H9 (cell line): ENCODE measurements at regions not wholly inside any gene's neighbourhood (a gene's known extent, or its start where the extent isn't known, plus 50 kb on each side); places are given as distances from the start of the nearest gene placed in this dataset.

ENCODE experiments used
- DNase-seq: peaks from one replicate; pipeline ENCODE4 v3.0.0-alpha.2; 2017
- H2AFZ ChIP-seq: one replicate; pipeline ENCODE4 v1.6.1; 2013; ENCODE audit warnings: mild to moderate bottlenecking, low read length, control low read depth, moderate library complexity
- H2AK5ac ChIP-seq: 2 replicates; pipeline ENCODE4 v1.6.1; 2013; ENCODE audit warnings: low read length, control low read depth, mixed read lengths; ENCODE audit not compliant: insufficient read length
- H2BK120ac ChIP-seq: one replicate; pipeline ENCODE4 v1.6.1; 2013; ENCODE audit warnings: low read depth, mild to moderate bottlenecking, low read length, control low read depth, inconsistent platforms; ENCODE audit not compliant: poor library complexity, severe bottlenecking
- H2BK12ac ChIP-seq: 2 replicates; pipeline ENCODE4 v1.6.1; 2013; ENCODE audit warnings: low read length, control low read depth, mixed read lengths, low read depth; ENCODE audit not compliant: insufficient read length
- H2BK15ac ChIP-seq: 2 replicates; pipeline ENCODE4 v1.6.1; 2013; ENCODE audit warnings: low read depth, low read length, control low read depth
- H2BK20ac ChIP-seq: one replicate; pipeline ENCODE4 v1.6.1; 2013; ENCODE audit warnings: low read depth, mild to moderate bottlenecking, low read length, control low read depth, inconsistent platforms; ENCODE audit not compliant: poor library complexity, severe bottlenecking
- H2BK5ac ChIP-seq: 2 replicates; pipeline ENCODE4 v1.6.1; 2013; ENCODE audit warnings: low read length, control low read depth, mixed read lengths; ENCODE audit not compliant: insufficient read length
- H3K14ac ChIP-seq: 2 replicates; pipeline ENCODE4 v1.6.1; 2013; ENCODE audit warnings: low read length, control low read depth; ENCODE audit not compliant: insufficient read depth
- H3K18ac ChIP-seq: 2 replicates; pipeline ENCODE4 v1.6.1; 2013; ENCODE audit warnings: low read depth, mild to moderate bottlenecking, mixed read lengths, low read length, control low read depth; ENCODE audit not compliant: insufficient read length
- H3K23ac ChIP-seq: 2 replicates; pipeline ENCODE4 v1.6.1; 2013; ENCODE audit warnings: low read length, control low read depth, mixed read lengths, low read depth; ENCODE audit not compliant: insufficient read length
- H3K23me2 ChIP-seq: 2 replicates; pipeline ENCODE4 v1.6.1; 2013; ENCODE audit warnings: low read depth, mild to moderate bottlenecking, mixed read lengths, low read length, control low read depth; ENCODE audit not compliant: insufficient read length, poor library complexity, severe bottlenecking
- H3K27ac ChIP-seq: 2 replicates; pipeline ENCODE4 v1.5.1; 2013; ENCODE audit warnings: low read length, control low read depth, mixed read lengths, low read depth; ENCODE audit not compliant: insufficient read length
- H3K27me3 ChIP-seq: 2 replicates; pipeline ENCODE4 v1.6.1; 2013; ENCODE audit warnings: low read length, control low read depth, inconsistent platforms; ENCODE audit not compliant: insufficient read depth
- H3K4ac ChIP-seq: 2 replicates; pipeline ENCODE4 v1.6.1; 2013; ENCODE audit warnings: low read depth, mild to moderate bottlenecking, control low read depth, inconsistent platforms, low read length, moderate library complexity
- H3K4me1 ChIP-seq: 2 replicates; pipeline ENCODE4 v1.6.1; 2013; ENCODE audit warnings: low read length, control low read depth, inconsistent platforms; ENCODE audit not compliant: insufficient read depth
- H3K4me2 ChIP-seq: 2 replicates; pipeline ENCODE4 v1.6.1; 2013; ENCODE audit warnings: low read length, control low read depth, mixed read lengths; ENCODE audit not compliant: insufficient read length, insufficient read depth
- H3K56ac ChIP-seq: 2 replicates; pipeline ENCODE4 v1.6.1; 2013; ENCODE audit warnings: low read depth, mild to moderate bottlenecking, mixed read lengths, low read length, control low read depth; ENCODE audit not compliant: insufficient read length
- H3K79me1 ChIP-seq: 2 replicates; pipeline ENCODE4 v1.6.1; 2013; ENCODE audit warnings: low read depth, mild to moderate bottlenecking, moderate library complexity, low read length, control low read depth, inconsistent platforms; ENCODE audit not compliant: insufficient read depth, poor library complexity, severe bottlenecking
- H3K79me2 ChIP-seq: 2 replicates; pipeline ENCODE4 v1.6.1; 2013; ENCODE audit warnings: low read length, control low read depth, inconsistent platforms; ENCODE audit not compliant: insufficient read depth
- H3K9ac ChIP-seq: 2 replicates; pipeline ENCODE4 v1.6.1; 2013; ENCODE audit warnings: low read length, control low read depth, mixed read lengths; ENCODE audit not compliant: insufficient read length; ENCODE audit errors: extremely low read depth
- H3K9me3 ChIP-seq: one replicate; pipeline ENCODE4 v1.6.1; 2013; ENCODE audit warnings: low read depth, low read length, inconsistent platforms; ENCODE audit not compliant: control insufficient read depth
- H3T11ph ChIP-seq: one replicate; pipeline ENCODE4 v1.6.1; 2013; ENCODE audit warnings: mild to moderate bottlenecking, low read length, control low read depth, inconsistent platforms
- H4K20me1 ChIP-seq: one replicate; pipeline ENCODE4 v1.6.1; 2013; ENCODE audit not compliant: control insufficient read depth, insufficient read length, insufficient read depth
- H4K5ac ChIP-seq: 2 replicates; pipeline ENCODE4 v1.6.1; 2013; ENCODE audit warnings: low read depth, mild to moderate bottlenecking, mixed read lengths, low read length, control low read depth; ENCODE audit not compliant: insufficient read length
- H4K8ac ChIP-seq: replicated peaks from 2 replicates; pipeline ENCODE4 v1.6.1; 2013; ENCODE audit warnings: low read length, control low read depth, mixed read lengths, low read depth; ENCODE audit not compliant: insufficient read length
- H4K91ac ChIP-seq: 2 replicates; pipeline ENCODE4 v1.6.1; 2013; ENCODE audit warnings: low read depth, mild to moderate bottlenecking, moderate library complexity, mixed read lengths, low read length, control low read depth; ENCODE audit not compliant: insufficient read length
- H3K27ac Mint-ChIP-seq, 3 experiments: 2 replicates in 2 of 3; 3 replicates in 1 of 3; pipeline ENCODE4 v1.8.0; 2020 to 2021; ENCODE audit warnings: mixed read lengths in 3 of 3, mild to moderate bottlenecking in 1 of 3, moderate library complexity in 1 of 3
- H3K27me3 Mint-ChIP-seq: 2 replicates; pipeline ENCODE4 v1.8.0; 2021; ENCODE audit warnings: low read depth, mild to moderate bottlenecking, moderate library complexity, mixed read lengths
- H3K36me3 Mint-ChIP-seq, 3 experiments: 2 replicates in 2 of 3; 3 replicates in 1 of 3; pipeline ENCODE4 v1.8.0; 2020 to 2021; ENCODE audit warnings: low read depth in 3 of 3, mixed read lengths in 3 of 3; ENCODE audit not compliant: insufficient read depth in 1 of 3
- H3K4me1 Mint-ChIP-seq, 2 experiments: 2 replicates each; pipeline ENCODE4 v1.8.0; 2020; ENCODE audit warnings: mixed read lengths in 2 of 2
- H3K4me3 Mint-ChIP-seq, 2 experiments: 2 replicates in 1 of 2; 3 replicates in 1 of 2; pipeline ENCODE4 v1.8.0; 2020 to 2021; ENCODE audit warnings: mild to moderate bottlenecking in 2 of 2, mixed read lengths in 2 of 2, moderate library complexity in 1 of 2
- H3K9me3 Mint-ChIP-seq, 2 experiments: 2 replicates in 1 of 2; 3 replicates in 1 of 2; pipeline ENCODE4 v1.8.0; 2020; ENCODE audit warnings: mild to moderate bottlenecking in 2 of 2, mixed read lengths in 2 of 2, moderate library complexity in 1 of 2
- WGBS: extraction: QIAGEN DNeasy Blood & Tissue Kit; methylation state at CpG from one replicate; pipeline ENCODE4 v1.1.7; 2013; ENCODE audit warnings: missing lambda C conversion rate, low lambda C conversion rate, mixed read lengths; ENCODE audit not compliant: insufficient read length; ENCODE audit errors: extremely low coverage; 5-methylcytosine and 5-hydroxymethylcytosine counted together
- TF ChIP-seq, protein P1 (sequence below): fragments of 200-600 bp; sonication (generic); conservative IDR thresholded peaks from 3 replicates; pipeline ENCODE4 v1.8.0; 2021; ENCODE audit warnings: antibody characterized with exemption, mild to moderate bottlenecking

DNA sequence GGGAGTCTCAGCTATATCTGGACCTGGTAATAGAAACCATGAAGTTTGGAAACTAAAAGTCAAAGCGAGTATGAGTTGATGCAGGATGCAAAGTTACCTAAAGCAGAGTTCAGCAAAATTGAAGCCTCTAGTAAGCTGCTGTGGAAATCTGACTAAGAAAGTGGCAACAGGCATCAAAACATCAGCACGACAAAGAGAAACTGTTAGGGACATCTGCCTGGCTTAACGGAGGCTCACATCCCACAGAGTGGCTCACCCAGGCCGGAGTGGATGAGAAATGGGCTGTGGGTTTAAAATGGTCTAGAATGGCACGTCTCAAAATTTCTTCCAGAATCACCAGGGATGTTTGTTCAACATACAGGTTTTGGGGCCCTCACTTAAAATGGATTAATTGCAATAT lies 164.1 kb upstream of the NPY start:
- no peaks in the 10 kb centered on the region for H3K27me3 ChIP-seq
- H3K18ac ChIP-seq, result no peak overlapping the region
- H3K4me1 ChIP-seq, result no peaks in the 10 kb centered on the region
- no peaks in the 10 kb centered on the region for H4K20me1 ChIP-seq
- H3K23ac ChIP-seq, result no peak overlapping the region
- Mint-ChIP-seq H3K4me3 (no peak overlapping the region), H3K27me3 (no peaks in the 10 kb centered on the region), H3K27ac (peak overlapping the region in 2 of 3 experiments; percentile 25 to 45; a peak in 2 of 7 replicates), H3K36me3 (no peaks in the 10 kb centered on the region), H3K4me1 (no peaks in the 10 kb centered on the region; a peak in 2 of 4 replicates), H3K9me3 (no peaks in the 10 kb centered on the region)
- no peak overlapping the region for H3K14ac ChIP-seq
- no peak overlapping the region for H3K56ac ChIP-seq
- DNase-seq, result no peak
- no peaks in the 10 kb centered on the region for H3K79me2 ChIP-seq
- H4K5ac ChIP-seq, result no peak overlapping the region
- WGBS, result no CpG with 5 or more reads among the region's 5 CpGs
- H2BK15ac ChIP-seq, result no peak overlapping the region
- H2AK5ac ChIP-seq, result no peak overlapping the region
- H3K9me3 ChIP-seq, result no peaks in the 10 kb centered on the region
- H3K4me2 ChIP-seq, result no peak overlapping the region
- no peak overlapping the region for H4K8ac ChIP-seq
- H3K79me1 ChIP-seq, result no peaks in the 10 kb centered on the region
- no peak overlapping the region for H3K9ac ChIP-seq
- TF ChIP-seq, protein P1, sequence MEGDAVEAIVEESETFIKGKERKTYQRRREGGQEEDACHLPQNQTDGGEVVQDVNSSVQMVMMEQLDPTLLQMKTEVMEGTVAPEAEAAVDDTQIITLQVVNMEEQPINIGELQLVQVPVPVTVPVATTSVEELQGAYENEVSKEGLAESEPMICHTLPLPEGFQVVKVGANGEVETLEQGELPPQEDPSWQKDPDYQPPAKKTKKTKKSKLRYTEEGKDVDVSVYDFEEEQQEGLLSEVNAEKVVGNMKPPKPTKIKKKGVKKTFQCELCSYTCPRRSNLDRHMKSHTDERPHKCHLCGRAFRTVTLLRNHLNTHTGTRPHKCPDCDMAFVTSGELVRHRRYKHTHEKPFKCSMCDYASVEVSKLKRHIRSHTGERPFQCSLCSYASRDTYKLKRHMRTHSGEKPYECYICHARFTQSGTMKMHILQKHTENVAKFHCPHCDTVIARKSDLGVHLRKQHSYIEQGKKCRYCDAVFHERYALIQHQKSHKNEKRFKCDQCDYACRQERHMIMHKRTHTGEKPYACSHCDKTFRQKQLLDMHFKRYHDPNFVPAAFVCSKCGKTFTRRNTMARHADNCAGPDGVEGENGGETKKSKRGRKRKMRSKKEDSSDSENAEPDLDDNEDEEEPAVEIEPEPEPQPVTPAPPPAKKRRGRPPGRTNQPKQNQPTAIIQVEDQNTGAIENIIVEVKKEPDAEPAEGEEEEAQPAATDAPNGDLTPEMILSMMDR, result no peak
- no peak overlapping the region for H2AFZ ChIP-seq
- no peak overlapping the region for H2BK120ac ChIP-seq
- no peak overlapping the region for H3T11ph ChIP-seq
- H4K91ac ChIP-seq, result no peak overlapping the region
- H3K23me2 ChIP-seq, result no peaks in the 10 kb centered on the region
- H2BK20ac ChIP-seq, result no peak overlapping the region
- no peak overlapping the region for H3K27ac ChIP-seq
- no peak overlapping the region for H2BK12ac ChIP-seq
- no peak overlapping the region for H3K4ac ChIP-seq
- no peak overlapping the region for H2BK5ac ChIP-seq
